GM19043 (cell line): ENCODE measurements at regions not wholly inside any gene's neighbourhood (a gene's known extent, or its start where the extent isn't known, plus 50 kb on each side); places are given as distances from the start of the nearest gene placed in this dataset.

ENCODE experiments used
- ATAC-seq: cut with Tn5 transposase; IDR thresholded peaks from one replicate; pipeline ENCODE4 v1.9.1; 2021; ENCODE audit warnings: low read depth; ENCODE audit not compliant: unreplicated experiment

DNA sequence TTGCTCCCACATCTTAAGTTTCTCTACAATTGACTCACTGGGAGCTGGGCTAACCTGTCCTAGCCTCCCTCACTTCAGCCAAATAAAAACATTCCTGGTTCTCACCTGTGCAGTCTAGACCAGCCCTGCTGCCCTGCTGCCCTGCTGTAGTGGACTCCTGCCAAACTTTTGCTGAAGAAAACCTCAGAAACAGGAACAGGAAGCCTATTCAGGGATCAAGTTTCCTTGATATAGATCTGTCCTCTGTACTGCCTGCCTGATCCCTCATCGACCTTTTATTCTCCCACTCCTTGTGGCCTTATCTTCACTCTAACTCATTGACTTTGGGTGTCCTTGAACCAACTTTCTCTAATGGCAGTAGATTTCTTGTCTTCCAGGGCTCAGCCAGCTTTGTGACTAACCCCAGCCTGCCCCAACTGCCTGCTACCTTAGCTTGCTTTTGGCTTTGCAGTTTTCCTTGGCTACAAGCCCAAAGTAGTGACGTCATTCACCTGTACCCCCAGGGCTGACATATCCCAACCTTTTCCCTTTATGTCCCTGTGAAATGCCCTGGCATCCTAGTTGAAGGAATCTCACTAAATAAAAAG is 234.8 kb downstream of the DUSP6 start:
- ATAC-seq = no peak

GRCh38 chr12:89111964-89112363 is 240.3 kb downstream of the DUSP6 start:
- ATAC-seq = no peak

DNA sequence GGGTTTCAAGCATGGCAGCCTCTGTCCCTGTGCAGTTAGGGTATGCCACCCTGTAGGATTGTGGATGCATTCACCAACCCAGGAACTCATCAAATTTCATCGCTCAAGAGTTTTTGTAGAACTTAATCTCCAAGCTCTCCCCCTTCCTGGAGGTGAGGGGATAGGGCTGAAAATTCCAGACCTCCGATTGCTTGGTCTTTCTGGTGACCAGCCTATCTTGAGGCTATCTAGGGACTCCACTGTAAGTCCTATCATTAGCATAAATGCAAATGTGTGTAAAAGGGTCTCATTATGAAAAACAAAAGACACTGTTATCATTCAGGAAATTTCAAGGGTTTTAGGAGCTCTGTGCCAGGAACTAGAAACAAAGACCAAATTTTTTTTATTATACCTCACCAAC is 244.0 kb downstream of the DUSP6 start:
- ATAC-seq = no peak

- no peak for ATAC-seq
Observed at GRCh38 chr12:89106950-89107349, 245.4 kb downstream of the DUSP6 start.

DNA sequence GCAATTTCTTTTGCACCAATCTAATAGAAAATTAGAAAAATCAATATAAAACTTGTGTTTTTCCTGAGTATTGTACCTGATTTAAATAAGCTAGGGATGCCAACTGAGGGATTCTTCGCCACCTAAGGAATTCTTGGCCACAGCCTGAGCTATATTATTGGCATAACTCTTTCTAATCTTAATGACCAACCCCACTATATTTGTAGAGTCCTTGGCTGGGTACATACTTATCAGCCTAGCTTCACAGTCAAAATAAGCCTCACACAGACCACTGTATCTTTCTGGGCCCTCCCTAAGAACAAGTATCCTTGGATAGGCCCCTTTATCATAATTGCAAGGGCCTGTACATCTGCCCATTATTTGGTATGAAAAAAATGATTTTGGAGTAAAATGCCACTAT is 247.1 kb downstream of the DUSP6 start:
- ATAC-seq = no peak

- ATAC-seq = no peak
Observed at GRCh38 chr12:89103831-89104230, 248.5 kb downstream of the DUSP6 start.

DNA sequence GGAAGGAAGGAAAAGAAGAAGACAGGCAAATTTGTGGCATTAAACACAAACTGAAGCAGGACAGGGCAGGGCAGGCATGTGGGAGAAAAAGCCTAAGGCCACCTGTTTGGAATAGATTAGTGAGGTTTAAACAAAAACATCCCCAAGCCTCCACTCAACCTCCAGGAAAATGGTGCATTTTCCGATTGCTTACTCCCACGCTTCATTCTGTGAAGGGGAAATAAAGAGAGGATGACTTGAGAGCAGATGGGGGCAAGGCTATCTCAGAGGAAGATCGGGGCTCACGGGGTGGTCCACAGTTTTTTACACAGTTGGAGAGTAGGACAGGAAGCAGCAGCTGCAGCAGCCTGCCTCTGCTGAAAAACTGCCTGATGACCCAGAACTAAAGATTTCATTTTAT is 250.9 kb downstream of the DUSP6 start:
- no peak for ATAC-seq

- no peak for ATAC-seq
Observed at GRCh38 chr12:89098441-89099112, 253.7 kb downstream of the DUSP6 start.

GRCh38 chr12:89092297-89092696 is 260.0 kb downstream of the DUSP6 start:
- ATAC-seq = no peak

- no peak for ATAC-seq
Observed at GRCh38 chr12:89091293-89091841, 260.9 kb downstream of the DUSP6 start.

GRCh38 chr12:89089264-89089663 is 263.0 kb downstream of the DUSP6 start:
- ATAC-seq = no peak

DNA sequence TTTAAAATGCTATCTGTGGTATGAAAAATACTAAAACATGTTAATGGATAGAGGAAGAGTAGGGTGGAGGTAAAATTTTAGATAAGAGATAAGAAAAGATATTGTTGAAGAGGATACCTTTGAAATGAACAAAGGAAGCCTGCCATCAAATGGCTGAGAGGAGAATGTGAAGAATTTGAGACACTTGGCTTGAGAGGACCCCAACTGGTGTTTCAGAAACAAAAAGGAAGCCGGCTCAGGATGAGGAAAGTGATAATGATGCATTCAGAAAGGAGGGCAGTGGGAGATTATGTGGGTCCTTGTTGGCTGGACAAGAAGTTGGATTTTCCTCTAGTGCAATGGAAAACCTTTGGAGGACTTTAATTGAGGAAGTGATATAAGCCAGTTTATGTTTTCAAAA is 264.4 kb downstream of the DUSP6 start:
- ATAC-seq = no peak

DNA sequence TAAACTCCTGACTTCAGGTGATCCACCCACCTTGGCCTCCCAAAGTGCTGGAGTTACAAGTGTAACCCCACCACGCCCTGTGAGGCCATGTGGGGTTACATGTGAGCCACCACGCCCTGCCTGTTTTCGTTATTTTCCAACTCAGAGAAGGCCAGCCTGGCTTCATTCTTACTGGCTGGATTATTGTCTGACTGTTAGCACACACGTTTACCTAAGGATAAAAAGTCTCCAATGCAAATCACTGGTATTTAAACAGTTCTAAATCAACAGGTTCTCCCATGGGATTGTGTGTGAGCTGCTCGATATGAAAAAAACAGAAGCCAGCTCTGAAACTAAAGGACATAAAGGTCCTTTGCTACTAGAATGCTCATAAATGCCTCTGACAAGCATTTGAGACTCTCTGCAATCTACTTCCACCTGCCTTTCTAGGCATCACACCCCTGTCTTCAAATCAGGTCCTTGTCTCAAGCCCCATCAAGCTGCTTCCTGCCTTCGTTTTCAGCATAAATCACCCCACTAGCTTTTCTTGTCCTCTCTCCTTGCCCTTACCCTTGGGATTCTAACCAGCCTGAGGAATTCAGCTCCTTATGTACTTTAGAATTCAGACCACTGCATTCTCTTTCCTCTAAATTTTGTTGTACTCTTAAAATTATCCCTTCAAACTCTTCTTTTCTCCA is 265.0 kb downstream of the DUSP6 start:
- no peak for ATAC-seq

- ATAC-seq = no peak
Observed at GRCh38 chr12:89085421-89085820, 266.9 kb downstream of the DUSP6 start.

DNA sequence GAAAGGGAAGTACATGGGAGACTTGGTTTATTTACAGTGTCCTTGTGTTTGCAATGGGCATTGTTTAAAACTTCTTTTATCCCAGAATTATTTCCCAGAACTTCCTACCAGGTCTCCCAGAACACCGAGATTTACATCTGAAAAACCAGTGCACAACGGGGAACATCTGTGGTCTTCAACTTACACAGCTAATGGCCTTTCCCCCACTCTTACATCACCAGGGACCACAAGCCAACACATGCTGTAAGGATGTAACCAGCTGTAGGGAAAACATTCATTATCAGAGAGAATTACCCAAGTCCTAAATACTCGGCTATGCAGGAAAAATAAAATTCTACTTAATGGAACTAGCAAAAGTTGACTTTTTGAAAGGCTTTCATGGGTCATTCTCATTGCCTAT is 267.6 kb downstream of the DUSP6 start:
- ATAC-seq = no peak

GRCh38 chr12:89083491-89083890 is 268.8 kb downstream of the DUSP6 start:
- no peak for ATAC-seq

- ATAC-seq = no peak
Observed at GRCh38 chr12:89082370-89082753, 269.9 kb downstream of the DUSP6 start.

- no peak for ATAC-seq
Observed at GRCh38 chr12:89081719-89082369, 270.5 kb downstream of the DUSP6 start.

DNA sequence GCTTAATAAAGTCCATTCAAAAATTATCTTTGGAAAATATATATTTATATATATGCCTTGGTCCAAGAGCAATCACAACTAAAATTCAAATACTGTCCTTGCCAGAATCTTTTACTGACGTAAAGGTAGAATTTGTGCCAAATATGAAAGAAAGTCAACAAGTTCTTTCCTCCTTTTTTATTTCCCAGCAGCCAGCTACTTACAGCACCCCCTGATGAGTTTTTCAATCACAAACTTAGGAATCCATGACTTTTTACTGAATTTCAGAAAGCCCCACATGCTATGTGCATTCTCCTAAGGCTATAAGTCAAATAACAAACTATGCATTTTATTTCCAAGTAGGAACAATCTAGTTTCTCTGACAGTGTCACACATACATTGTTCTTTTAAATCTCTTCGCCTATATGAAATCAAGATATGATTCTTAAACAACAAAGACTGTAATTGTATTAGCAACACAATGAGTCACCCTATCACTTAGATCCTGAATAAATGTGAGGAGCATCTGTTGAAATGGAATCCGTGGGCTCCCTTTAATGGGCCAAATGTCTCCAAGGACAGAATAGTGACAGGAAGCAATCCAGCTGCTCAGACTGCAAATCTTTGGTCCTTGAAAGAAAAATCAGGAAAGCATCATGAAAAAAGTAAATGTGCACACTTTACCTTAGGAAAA is 271.4 kb downstream of the DUSP6 start:
- ATAC-seq = no peak

- no peak for ATAC-seq
Observed at GRCh38 chr12:89075880-89076540, 276.3 kb downstream of the DUSP6 start.
